Endothelial cell of umbilical vein (primary cell): ENCODE measurements at regions not wholly inside any gene's neighbourhood (a gene's known extent, or its start where the extent isn't known, plus 50 kb on each side); places are given as distances from the start of the nearest gene placed in this dataset.

ENCODE experiments used
- BruUV-seq: library from RNA; stranded (reverse); fragments of 400-500 nt; replicated peaks from 2 replicates; lab custom pipeline; 2021; lab: Mats Ljungman, UMichigan
- CTCF ChIA-PET: fragments of 300-600, 350-600 bp; sonication (Branson Sonifier 250); formaldehyde crosslinking; loops from one replicate; lab custom pipeline; 2021; ENCODE audit warnings: antibody characterized with exemption, inconsistent platforms; lab: Charles Lee
- POLR2A ChIA-PET: fragments of 300-600, 350-600 bp; sonication (Branson Sonifier 250); formaldehyde crosslinking; loops from one replicate; lab custom pipeline; 2021; ENCODE audit warnings: antibody characterized with exemption, inconsistent platforms; lab: Charles Lee
- DNase-seq: peaks from one replicate; pipeline ENCODE4 v3.0.0-alpha.2; 2011; ENCODE audit warnings: low read depth, low spot score
- FAIRE-seq: peaks from 2 replicates; lab custom pipeline; 2011; peaks lifted over from hg19 to GRCh38; lab: Jason Lieb, UNC
- H2AFZ ChIP-seq: 2 replicates; pipeline ENCODE4 v1.6.0; 2012; ENCODE audit warnings: low read depth, low read length, control low read depth, inconsistent platforms
- H3K27ac ChIP-seq: 2 replicates; pipeline ENCODE4 v1.5.1; 2011; ENCODE audit warnings: low read depth, mild to moderate bottlenecking, control low read depth, low read length, moderate library complexity; ENCODE audit not compliant: insufficient read depth
- H3K27me3 ChIP-seq, 2 experiments: 2 replicates each; pipeline versions ENCODE4 v1.6.0 to v1.6.1; 2011; ENCODE audit warnings: low read length in 2 of 2, mixed read lengths in 1 of 2; ENCODE audit not compliant: control insufficient read depth in 2 of 2, insufficient read depth in 2 of 2
- H3K36me3 ChIP-seq, 2 experiments: 2 replicates in 1 of 2; 3 replicates in 1 of 2; pipeline ENCODE4 v1.5.1; 2011; ENCODE audit warnings: low read length in 2 of 2, mild to moderate bottlenecking in 1 of 2, moderate library complexity in 1 of 2; ENCODE audit not compliant: control insufficient read depth in 2 of 2, insufficient read depth in 2 of 2; ENCODE audit errors: extremely low read depth in 1 of 2
- H3K4me1 ChIP-seq: 3 replicates; pipeline ENCODE4 v1.5.1; 2011; ENCODE audit warnings: mild to moderate bottlenecking, low read length; ENCODE audit not compliant: control insufficient read depth, insufficient read depth; ENCODE audit errors: extremely low read depth
- H3K4me2 ChIP-seq: 2 replicates; pipeline ENCODE4 v1.6.1; 2011; ENCODE audit warnings: low read length, control low read depth, mixed read lengths; ENCODE audit not compliant: insufficient read depth
- H3K4me3 ChIP-seq, 3 experiments: fragments of 200-600 bp in 1 of 3; sonication (generic), shearing (Covaris generic) in 1 of 3; replicated peaks in 1 of 3; 2 replicates each; pipeline ENCODE4 v1.5.1; 2011 to 2016; ENCODE audit warnings: control low read depth in 3 of 3, low read length in 3 of 3, mild to moderate bottlenecking in 2 of 3, inconsistent platforms in 1 of 3, low read depth in 1 of 3, moderate library complexity in 1 of 3; ENCODE audit not compliant: insufficient read depth in 1 of 3
- H3K79me2 ChIP-seq: 2 replicates; pipeline ENCODE4 v1.6.0; 2012; ENCODE audit warnings: low read length, inconsistent platforms; ENCODE audit not compliant: control insufficient read depth, insufficient read depth
- H3K9ac ChIP-seq: replicated peaks from 2 replicates; pipeline ENCODE3; 2011; ENCODE audit warnings: low read length, control low read depth; ENCODE audit not compliant: insufficient read depth; ENCODE audit errors: extremely low read depth
- H3K9me1 ChIP-seq: replicated peaks from 3 replicates; pipeline ENCODE4 v1.6.0; 2011; ENCODE audit warnings: mild to moderate bottlenecking, low read length; ENCODE audit not compliant: control insufficient read depth, insufficient read depth; ENCODE audit errors: extremely low read depth
- H3K9me3 ChIP-seq: replicated peaks from 2 replicates; pipeline ENCODE4 v1.5.1; 2012; ENCODE audit warnings: low read length, inconsistent platforms; ENCODE audit not compliant: control insufficient read depth, insufficient read depth
- H4K20me1 ChIP-seq: replicated peaks from 2 replicates; pipeline ENCODE3; 2011; ENCODE audit warnings: mild to moderate bottlenecking, low read length; ENCODE audit not compliant: control insufficient read depth, insufficient read depth; ENCODE audit errors: extremely low read depth
- EZH2 ChIP-seq: IDR thresholded peaks from 2 replicates; pipeline ENCODE4 v1.6.1; 2012; ENCODE audit warnings: borderline replicate concordance, low read depth, mild to moderate bottlenecking, moderate library complexity, low read length, inconsistent platforms; ENCODE audit not compliant: severe bottlenecking
- FOS ChIP-seq: IDR thresholded peaks from 2 replicates; pipeline ENCODE4 v1.6.1; 2011; ENCODE audit warnings: mild to moderate bottlenecking, low read length, moderate library complexity, borderline replicate concordance; ENCODE audit not compliant: insufficient read depth
- GATA2 ChIP-seq: IDR thresholded peaks from 2 replicates; pipeline ENCODE4 v1.7.0; 2011; ENCODE audit warnings: low read depth, mild to moderate bottlenecking, moderate library complexity, mixed read lengths, low read length; ENCODE audit not compliant: insufficient read length, insufficient read depth
- JUN ChIP-seq: IDR thresholded peaks from 2 replicates; pipeline ENCODE4 v1.6.1; 2011; ENCODE audit warnings: borderline replicate concordance, low read depth; ENCODE audit not compliant: insufficient read length, insufficient read depth
- MYC ChIP-seq: IDR thresholded peaks from one replicate; pipeline ENCODE4 v1.6.1; 2011; ENCODE audit warnings: mild to moderate bottlenecking, low read depth, low read length
- POLR2A ChIP-seq: IDR thresholded peaks from 2 replicates; pipeline ENCODE4 v1.6.1; 2012; ENCODE audit warnings: low read depth, mild to moderate bottlenecking, control low read depth, low read length
- POLR2AphosphoS5 ChIP-seq: IDR thresholded peaks from 2 replicates; pipeline ENCODE4 v1.6.1; 2012; ENCODE audit warnings: low read depth, mild to moderate bottlenecking, control low read depth, low read length, moderate library complexity; ENCODE audit not compliant: insufficient read depth
- dilution Hi-C: fragments of 300-500 bp; cut with MboI; formaldehyde crosslinking; loops from one replicate; pipeline ENCODE4 v1.15.0; 2019; ENCODE audit warnings: low sequenced_read_pairs; ENCODE audit not compliant: extremely low pct_ligation_motif_present
- intact Hi-C: fragments of 100-400 bp; cut with micrococcal nuclease; formaldehyde crosslinking; loops from one replicate; pipeline ENCODE4 v1.10.0; 2022
- TF ChIP-seq, protein P1 (sequence below): IDR thresholded peaks from 2 replicates; pipeline ENCODE4 v1.6.1; 2011; ENCODE audit not compliant: insufficient read depth, insufficient read length
- TF ChIP-seq, protein P2 (sequence below), 2 donors: IDR thresholded peaks; 1 replicate in 1 of 2; 2 replicates in 1 of 2; pipeline ENCODE4 v1.5.1; 2011; ENCODE audit warnings: low read length in 2 of 2, mild to moderate bottlenecking in 2 of 2, moderate library complexity in 2 of 2, control low read depth in 1 of 2, inconsistent platforms in 1 of 2, low read depth in 1 of 2; ENCODE audit not compliant: insufficient read depth in 1 of 2; ENCODE audit errors: extremely low read depth in 1 of 2

DNA sequence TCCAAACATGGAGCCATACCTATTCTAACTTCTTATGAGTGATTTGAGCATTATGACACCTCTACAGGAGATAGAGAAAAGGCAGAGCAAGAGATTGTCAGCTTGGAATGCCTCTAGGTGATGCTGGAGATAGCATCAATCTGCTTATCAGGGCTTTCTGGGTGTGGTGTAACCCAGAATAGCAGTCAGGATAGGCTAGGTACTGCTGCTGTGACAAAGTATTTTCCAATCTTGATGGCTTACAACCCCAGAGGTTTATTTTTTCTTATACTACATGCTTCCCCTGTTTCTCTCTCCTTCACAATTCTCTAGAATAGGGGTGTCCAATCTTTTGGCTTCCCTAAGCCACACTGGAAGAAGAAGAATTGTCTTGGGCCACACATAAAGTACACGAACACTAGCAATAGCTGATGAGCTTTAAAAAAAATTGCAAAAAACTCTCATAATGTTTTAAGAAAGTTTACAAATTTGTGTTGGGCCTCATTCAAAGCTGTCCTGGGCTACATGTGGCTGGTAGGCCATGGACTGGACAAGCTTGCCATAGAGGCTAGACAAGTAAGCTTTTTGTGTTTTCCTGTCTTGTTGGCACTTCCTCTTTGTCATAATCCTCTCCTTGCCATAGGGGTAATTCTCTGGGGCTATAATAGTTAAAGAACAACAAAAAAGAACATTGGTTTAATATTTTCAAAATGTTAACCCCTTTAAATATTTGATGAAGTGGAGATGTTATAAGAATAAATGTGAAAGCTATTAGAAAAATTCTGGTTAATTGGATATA, 123.9 kb upstream of the PMCH start:
- H4K20me1 ChIP-seq = no peaks in the 10 kb centered on the region
- ChIA-PET POLR2A (no interaction called here), CTCF (interaction anchor here (1.6 kb wide), 1 partner anchor 21 kb away, joined by 4 read pairs; no protein-coding TSS in a partner anchor)
- H3K4me1 ChIP-seq = no peaks in the 10 kb centered on the region
- H3K9ac ChIP-seq = no peak overlapping the region
- BruUV-seq = no TSS peak
- no peaks in the 10 kb centered on the region for H3K9me1 ChIP-seq
- dilution Hi-C loops (no loop called here), intact Hi-C loops (no loop called here)
- H3K79me2 ChIP-seq = no peaks in the 10 kb centered on the region
- no peak overlapping the region for H3K4me2 ChIP-seq
- H3K27ac ChIP-seq = no peak overlapping the region
- no peak overlapping the region for H3K4me3 ChIP-seq
- no peaks in the 10 kb centered on the region for H3K36me3 ChIP-seq
- DNase-seq = no peak
- H3K9me3 ChIP-seq = no peaks in the 10 kb centered on the region
- no peak for FAIRE-seq
- TF ChIP-seq POLR2A (no peak), EZH2 (no peak), GATA2 (no peak), JUN (no peak), POLR2AphosphoS5 (no peak), FOS (no peak), MYC (no peak)
- TF ChIP-seq, protein P1, sequence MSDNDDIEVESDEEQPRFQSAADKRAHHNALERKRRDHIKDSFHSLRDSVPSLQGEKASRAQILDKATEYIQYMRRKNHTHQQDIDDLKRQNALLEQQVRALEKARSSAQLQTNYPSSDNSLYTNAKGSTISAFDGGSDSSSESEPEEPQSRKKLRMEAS = no peak
- TF ChIP-seq, protein P2, sequence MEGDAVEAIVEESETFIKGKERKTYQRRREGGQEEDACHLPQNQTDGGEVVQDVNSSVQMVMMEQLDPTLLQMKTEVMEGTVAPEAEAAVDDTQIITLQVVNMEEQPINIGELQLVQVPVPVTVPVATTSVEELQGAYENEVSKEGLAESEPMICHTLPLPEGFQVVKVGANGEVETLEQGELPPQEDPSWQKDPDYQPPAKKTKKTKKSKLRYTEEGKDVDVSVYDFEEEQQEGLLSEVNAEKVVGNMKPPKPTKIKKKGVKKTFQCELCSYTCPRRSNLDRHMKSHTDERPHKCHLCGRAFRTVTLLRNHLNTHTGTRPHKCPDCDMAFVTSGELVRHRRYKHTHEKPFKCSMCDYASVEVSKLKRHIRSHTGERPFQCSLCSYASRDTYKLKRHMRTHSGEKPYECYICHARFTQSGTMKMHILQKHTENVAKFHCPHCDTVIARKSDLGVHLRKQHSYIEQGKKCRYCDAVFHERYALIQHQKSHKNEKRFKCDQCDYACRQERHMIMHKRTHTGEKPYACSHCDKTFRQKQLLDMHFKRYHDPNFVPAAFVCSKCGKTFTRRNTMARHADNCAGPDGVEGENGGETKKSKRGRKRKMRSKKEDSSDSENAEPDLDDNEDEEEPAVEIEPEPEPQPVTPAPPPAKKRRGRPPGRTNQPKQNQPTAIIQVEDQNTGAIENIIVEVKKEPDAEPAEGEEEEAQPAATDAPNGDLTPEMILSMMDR (IDR thresholded peaks at IDR 0.05; ENCODE audit: extremely low read depth in 1 of 2, insufficient read depth in 1 of 2, low read depth in 1 of 2, low read length in 2 of 2) = no peak
- H2AFZ ChIP-seq = no peak overlapping the region
- H3K27me3 ChIP-seq = no peaks in the 10 kb centered on the region
